HEK293T (cell line): ENCODE measurements at regions not wholly inside any gene's neighbourhood (a gene's known extent, or its start where the extent isn't known, plus 50 kb on each side); places are given as distances from the start of the nearest gene placed in this dataset.

Experiments used
- ARNT ChIP-seq: fragments of 450-650 bp; IDR thresholded peaks from 2 replicates; pipeline ENCODE4 v1.6.1; 2017; ENCODE audit warnings: mild to moderate bottlenecking
- BHLHE40 ChIP-seq: fragments of 450-650 bp; IDR thresholded peaks from 2 replicates; pipeline ENCODE4 v1.6.1; 2016; ENCODE audit warnings: mild to moderate bottlenecking, moderate library complexity, borderline replicate concordance
- CTBP1 ChIP-seq: fragments of 450-650 bp; IDR thresholded peaks from 2 replicates; pipeline ENCODE4 v1.6.1; 2016; ENCODE audit warnings: borderline replicate concordance
- FOXA1 ChIP-seq: fragments of 450-650 bp; IDR thresholded peaks from 2 replicates; pipeline ENCODE4 v1.6.1; 2016; ENCODE audit warnings: mild to moderate bottlenecking
- FOXK2 ChIP-seq: fragments of 450-650 bp; IDR thresholded peaks from 2 replicates; pipeline ENCODE4 v1.6.1; 2016; ENCODE audit warnings: mild to moderate bottlenecking
- FOXM1 ChIP-seq: fragments of 450-650 bp; IDR thresholded peaks from 2 replicates; pipeline ENCODE4 v1.6.1; 2017; ENCODE audit warnings: mild to moderate bottlenecking, borderline replicate concordance
- HDGF ChIP-seq: fragments of 450-650 bp; IDR thresholded peaks from 2 replicates; pipeline ENCODE4 v1.6.1; 2017; ENCODE audit warnings: antibody characterized with exemption, borderline replicate concordance
- L3MBTL2 ChIP-seq: fragments of 450-650 bp; conservative IDR thresholded peaks from 2 replicates; pipeline ENCODE4 v1.6.1; 2016; ENCODE audit warnings: mild to moderate bottlenecking
- LEF1 ChIP-seq: fragments of 450-650 bp; IDR thresholded peaks from 2 replicates; pipeline ENCODE4 v1.6.1; 2017; ENCODE audit warnings: mild to moderate bottlenecking, borderline replicate concordance
- NFRKB ChIP-seq: fragments of 450-650 bp; IDR thresholded peaks from 2 replicates; pipeline ENCODE4 v1.6.1; 2016; ENCODE audit warnings: mild to moderate bottlenecking, moderate library complexity
- SUZ12 ChIP-seq: fragments of 450-650 bp; IDR thresholded peaks from 2 replicates; pipeline ENCODE4 v1.6.1; 2016; ENCODE audit warnings: mild to moderate bottlenecking
- TF ChIP-seq, protein P1 (sequence below): fragments of 450-650 bp; IDR thresholded peaks from 2 replicates; pipeline ENCODE4 v1.6.1; 2016

DNA sequence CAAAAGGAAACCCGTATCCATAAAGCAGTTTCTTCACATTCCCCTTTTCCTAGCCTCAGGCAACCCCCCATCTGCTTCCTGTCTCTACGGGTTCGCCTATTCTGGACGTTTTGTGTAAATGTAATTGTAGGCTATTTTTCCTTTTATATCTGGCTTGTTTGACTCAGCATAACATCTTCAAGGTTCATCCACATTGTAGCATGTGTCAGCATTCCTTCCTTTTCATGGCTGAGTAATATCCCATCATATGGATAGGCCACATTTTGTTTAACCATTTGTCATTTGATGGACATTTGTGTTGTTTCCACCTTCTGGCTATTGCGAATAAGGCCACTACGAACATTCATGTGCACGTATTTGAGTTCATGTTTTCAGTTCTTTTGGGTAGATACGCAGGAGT, 54.6 kb downstream of the FOXL1 start:
- TF ChIP-seq ARNT (no peak), FOXA1 (no peak), HDGF (no peak), FOXK2 (no peak), CTBP1 (no peak), FOXM1 (no peak), BHLHE40 (no peak), LEF1 (no peak), SUZ12 (no peak), L3MBTL2 (no peak), NFRKB (no peak)
- TF ChIP-seq, protein P1, sequence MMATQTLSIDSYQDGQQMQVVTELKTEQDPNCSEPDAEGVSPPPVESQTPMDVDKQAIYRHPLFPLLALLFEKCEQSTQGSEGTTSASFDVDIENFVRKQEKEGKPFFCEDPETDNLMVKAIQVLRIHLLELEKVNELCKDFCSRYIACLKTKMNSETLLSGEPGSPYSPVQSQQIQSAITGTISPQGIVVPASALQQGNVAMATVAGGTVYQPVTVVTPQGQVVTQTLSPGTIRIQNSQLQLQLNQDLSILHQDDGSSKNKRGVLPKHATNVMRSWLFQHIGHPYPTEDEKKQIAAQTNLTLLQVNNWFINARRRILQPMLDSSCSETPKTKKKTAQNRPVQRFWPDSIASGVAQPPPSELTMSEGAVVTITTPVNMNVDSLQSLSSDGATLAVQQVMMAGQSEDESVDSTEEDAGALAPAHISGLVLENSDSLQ, result no peak
